Smooth muscle cell (in vitro differentiated cells): ENCODE measurements at regions not wholly inside any gene's neighbourhood (a gene's known extent, or its start where the extent isn't known, plus 50 kb on each side); places are given as distances from the start of the nearest gene placed in this dataset.

Experiments
- DNase-seq: peaks from one replicate; lab custom pipeline; 2025; ENCODE audit not compliant: unreplicated experiment; lab: John Stamatoyannopoulos, UW
- H2AFZ ChIP-seq: fragments of 200-600 bp; sonication (generic); 2 replicates; pipeline ENCODE4 v1.6.0; 2016; ENCODE audit warnings: antibody characterized with exemption, low read depth, mild to moderate bottlenecking
- H3F3A ChIP-seq: fragments of 200-600 bp; sonication (generic); 2 replicates; pipeline ENCODE4 v1.6.0; 2017; ENCODE audit warnings: antibody characterized with exemption, low read depth
- H3K27ac ChIP-seq: fragments of 200-600 bp; sonication (generic); 2 replicates; pipeline ENCODE4 v1.5.1; 2016; ENCODE audit warnings: low read depth, mild to moderate bottlenecking
- H3K27me3 ChIP-seq: fragments of 200-600 bp; sonication (generic); 2 replicates; pipeline ENCODE4 v1.6.1; 2016; ENCODE audit warnings: low read depth, mild to moderate bottlenecking
- H3K36me3 ChIP-seq: fragments of 200-600 bp; sonication (generic); 2 replicates; pipeline ENCODE4 v1.5.1; 2016; ENCODE audit warnings: low read depth
- H3K4me1 ChIP-seq: fragments of 200-600 bp; sonication (generic); 2 replicates; pipeline ENCODE4 v1.5.1; 2016; ENCODE audit warnings: low read depth
- H3K4me2 ChIP-seq: fragments of 200-600 bp; sonication (generic); 2 replicates; pipeline ENCODE4 v1.6.0; 2016; ENCODE audit warnings: mild to moderate bottlenecking
- H3K4me3 ChIP-seq: fragments of 200-600 bp; sonication (generic); 2 replicates; pipeline ENCODE4 v1.5.1; 2016; ENCODE audit warnings: mild to moderate bottlenecking
- H3K79me2 ChIP-seq: fragments of 200-600 bp; sonication (generic); 2 replicates; pipeline ENCODE4 v1.6.0; 2016; ENCODE audit warnings: low read depth, mild to moderate bottlenecking
- H3K9ac ChIP-seq: fragments of 200-600 bp; sonication (generic); 2 replicates; pipeline ENCODE4 v1.6.0; 2016; ENCODE audit warnings: low read depth
- H3K9me3 ChIP-seq: fragments of 200-600 bp; sonication (generic); replicated peaks from 2 replicates; pipeline ENCODE4 v1.5.1; 2016; ENCODE audit warnings: low read depth
- H4K20me1 ChIP-seq: fragments of 200-600 bp; sonication (generic); 2 replicates; pipeline ENCODE4 v1.6.0; 2016; ENCODE audit warnings: low read depth
- WGBS: methylation state at CpG from one replicate; pipeline ENCODE4 v1.1.7; 2016; ENCODE audit warnings: low lambda C conversion rate; 5-methylcytosine and 5-hydroxymethylcytosine counted together
- TF ChIP-seq, protein P1 (sequence below): fragments of 200-600 bp; sonication (generic); IDR thresholded peaks from 2 replicates; pipeline ENCODE4 v1.5.1; 2017; ENCODE audit warnings: borderline replicate concordance, mild to moderate bottlenecking, antibody characterized with exemption; ENCODE audit not compliant: insufficient read depth, poor library complexity, severe bottlenecking

DNA sequence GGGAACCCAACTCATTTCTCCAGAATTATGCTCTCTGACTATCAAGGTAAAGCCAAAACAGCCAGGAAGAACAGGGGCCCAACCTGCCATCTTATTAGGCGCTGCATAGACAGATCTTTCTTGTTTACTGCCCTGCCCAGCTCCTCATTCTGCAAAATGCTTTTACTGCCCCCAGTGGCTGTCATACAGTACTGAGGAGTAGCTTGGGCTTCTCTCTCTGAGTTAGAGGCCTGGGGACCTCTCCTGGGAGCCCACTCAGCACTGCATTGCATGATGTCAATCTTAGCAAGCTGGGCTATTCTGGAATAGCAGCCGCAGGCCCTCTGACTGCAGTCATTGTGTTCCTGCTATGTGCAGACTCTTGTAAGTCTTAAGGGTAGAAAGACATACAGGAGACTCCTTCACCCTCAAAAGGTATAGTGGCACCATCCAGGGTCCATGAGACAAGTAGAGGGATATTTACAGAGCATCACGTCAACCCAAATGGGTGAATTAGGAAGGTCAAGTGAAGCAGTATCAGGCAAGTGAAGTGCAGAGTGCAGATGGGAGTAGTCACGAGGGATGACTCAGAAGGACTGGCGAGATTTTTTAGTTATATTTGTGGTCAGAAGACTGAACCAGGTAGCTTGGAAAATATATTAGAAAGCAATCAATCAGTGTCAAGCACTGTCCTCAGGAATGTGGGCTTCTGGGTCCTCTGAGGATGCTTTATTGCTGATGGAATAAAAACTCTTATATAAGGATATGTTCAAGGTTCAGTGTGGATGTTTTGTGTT, 294.1 kb upstream of the SFRP2 start:
- Histone ChIP-seq H3K4me2 (no peak overlapping the region), H4K20me1 (no peaks in the 10 kb centered on the region), H3K4me1 (no peaks in the 10 kb centered on the region), H3K27ac (no peak overlapping the region), H3K4me3 (no peak overlapping the region), H3K36me3 (no peaks in the 10 kb centered on the region), H3F3A (no peaks in the 10 kb centered on the region), H3K9ac (no peak overlapping the region), H2AFZ (no peak overlapping the region), H3K79me2 (no peaks in the 10 kb centered on the region), H3K9me3 (no peaks in the 10 kb centered on the region), H3K27me3 (no peaks in the 10 kb centered on the region)
- TF ChIP-seq, protein P1, sequence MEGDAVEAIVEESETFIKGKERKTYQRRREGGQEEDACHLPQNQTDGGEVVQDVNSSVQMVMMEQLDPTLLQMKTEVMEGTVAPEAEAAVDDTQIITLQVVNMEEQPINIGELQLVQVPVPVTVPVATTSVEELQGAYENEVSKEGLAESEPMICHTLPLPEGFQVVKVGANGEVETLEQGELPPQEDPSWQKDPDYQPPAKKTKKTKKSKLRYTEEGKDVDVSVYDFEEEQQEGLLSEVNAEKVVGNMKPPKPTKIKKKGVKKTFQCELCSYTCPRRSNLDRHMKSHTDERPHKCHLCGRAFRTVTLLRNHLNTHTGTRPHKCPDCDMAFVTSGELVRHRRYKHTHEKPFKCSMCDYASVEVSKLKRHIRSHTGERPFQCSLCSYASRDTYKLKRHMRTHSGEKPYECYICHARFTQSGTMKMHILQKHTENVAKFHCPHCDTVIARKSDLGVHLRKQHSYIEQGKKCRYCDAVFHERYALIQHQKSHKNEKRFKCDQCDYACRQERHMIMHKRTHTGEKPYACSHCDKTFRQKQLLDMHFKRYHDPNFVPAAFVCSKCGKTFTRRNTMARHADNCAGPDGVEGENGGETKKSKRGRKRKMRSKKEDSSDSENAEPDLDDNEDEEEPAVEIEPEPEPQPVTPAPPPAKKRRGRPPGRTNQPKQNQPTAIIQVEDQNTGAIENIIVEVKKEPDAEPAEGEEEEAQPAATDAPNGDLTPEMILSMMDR = peak; percentile 29
- 83% methylated on average over 5 of the region's 5 CpGs for WGBS
- DNase-seq = no peak

DNA sequence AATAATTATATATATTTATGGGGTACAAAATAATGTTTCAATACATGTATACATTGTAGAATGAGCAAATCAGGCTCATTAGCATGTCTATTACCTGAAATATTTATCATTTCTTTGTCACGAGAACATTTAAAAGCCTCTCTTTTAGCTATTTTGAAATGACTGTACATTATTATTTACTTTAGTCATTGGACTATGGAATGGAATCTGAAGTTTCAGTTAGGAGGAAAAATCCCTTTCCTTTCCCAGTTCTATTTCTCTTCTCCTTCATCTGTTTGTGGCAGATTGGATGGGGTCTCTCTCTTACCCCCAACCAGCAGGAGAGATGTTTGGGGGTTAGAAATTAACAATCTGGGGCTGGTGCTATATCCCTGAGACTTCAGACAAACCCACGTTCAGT, 292.5 kb upstream of the SFRP2 start:
- WGBS = 88% methylated on average over 2 of the region's 2 CpGs
- H3K4me2 ChIP-seq = no peak overlapping the region
- TF ChIP-seq, protein P1 = no peak

DNA sequence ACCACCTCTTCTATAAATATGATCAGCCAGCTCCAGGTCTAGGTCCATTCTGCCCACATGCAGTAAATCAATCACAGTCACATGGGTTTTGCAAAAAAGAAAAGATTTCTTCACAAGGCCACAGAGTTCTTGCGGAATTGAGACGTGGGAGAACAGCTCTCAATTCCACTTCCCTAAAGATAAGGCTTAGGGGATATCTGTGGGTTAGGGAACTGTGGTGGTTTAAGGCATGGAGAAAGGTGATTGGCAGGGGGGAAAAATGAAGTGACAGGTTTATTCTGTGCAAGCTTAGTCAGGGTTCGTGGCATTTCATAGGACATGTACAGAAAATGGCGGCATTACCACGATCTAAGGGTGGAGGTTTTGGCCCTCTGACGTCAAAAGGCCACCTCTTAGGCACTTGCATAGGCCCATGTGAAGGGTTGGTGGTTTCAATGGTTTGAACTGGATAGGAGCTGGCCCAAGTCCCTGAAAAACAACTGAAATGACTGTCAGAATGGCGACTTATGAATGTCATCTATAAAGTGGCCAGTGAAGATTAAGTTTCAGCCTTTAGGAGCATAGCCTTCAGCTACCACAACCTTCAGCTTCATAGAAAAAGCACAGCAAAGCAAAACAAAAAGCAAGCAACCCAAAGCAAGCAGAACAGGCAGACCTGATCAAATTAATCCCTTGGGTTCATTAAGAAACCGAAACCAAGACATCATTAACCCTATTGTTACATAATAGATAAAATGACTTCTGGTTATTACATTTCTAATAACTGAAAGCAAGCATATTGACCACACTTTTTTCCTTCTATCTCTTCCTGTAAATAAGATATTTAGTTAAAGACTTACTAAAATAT, 289.8 kb upstream of the SFRP2 start:
- Histone ChIP-seq H3K27me3 (no peaks in the 10 kb centered on the region), H3K36me3 (no peaks in the 10 kb centered on the region), H4K20me1 (no peaks in the 10 kb centered on the region), H3F3A (no peaks in the 10 kb centered on the region), H3K4me3 (no peak overlapping the region), H3K4me1 (no peaks in the 10 kb centered on the region), H3K9me3 (no peaks in the 10 kb centered on the region), H3K4me2 (no peak overlapping the region), H3K79me2 (no peaks in the 10 kb centered on the region), H3K9ac (no peak overlapping the region), H2AFZ (no peak overlapping the region), H3K27ac (no peak overlapping the region)
- DNase-seq = no peak
- WGBS = 93% methylated on average over 8 of the region's 8 CpGs
- TF ChIP-seq, protein P1 = no peak

More for the DNA sequence above, 292.5 kb upstream of the SFRP2 start:
- no peaks in the 10 kb centered on the region for H4K20me1 ChIP-seq
- H3K9ac ChIP-seq = no peak overlapping the region
- no peaks in the 10 kb centered on the region for H3K36me3 ChIP-seq
- no peaks in the 10 kb centered on the region for H3K9me3 ChIP-seq
- H3K27ac ChIP-seq = no peak overlapping the region
- H3F3A ChIP-seq = no peaks in the 10 kb centered on the region
- no peaks in the 10 kb centered on the region for H3K27me3 ChIP-seq
- DNase-seq = no peak
- H3K4me1 ChIP-seq = no peaks in the 10 kb centered on the region
- H2AFZ ChIP-seq = no peak overlapping the region
- no peaks in the 10 kb centered on the region for H3K79me2 ChIP-seq
- no peak overlapping the region for H3K4me3 ChIP-seq
